Smooth muscle cell (in vitro differentiated cells): ENCODE measurements at regions not wholly inside any gene's neighbourhood (a gene's known extent, or its start where the extent isn't known, plus 50 kb on each side); places are given as distances from the start of the nearest gene placed in this dataset.

ENCODE experiments used
- DNase-seq: peaks from one replicate; lab custom pipeline; 2025; ENCODE audit not compliant: unreplicated experiment; lab: John Stamatoyannopoulos, UW
- H2AFZ ChIP-seq: fragments of 200-600 bp; sonication (generic); 2 replicates; pipeline ENCODE4 v1.6.0; 2016; ENCODE audit warnings: antibody characterized with exemption, low read depth, mild to moderate bottlenecking
- H3F3A ChIP-seq: fragments of 200-600 bp; sonication (generic); 2 replicates; pipeline ENCODE4 v1.6.0; 2017; ENCODE audit warnings: antibody characterized with exemption, low read depth
- H3K27ac ChIP-seq: fragments of 200-600 bp; sonication (generic); 2 replicates; pipeline ENCODE4 v1.5.1; 2016; ENCODE audit warnings: low read depth, mild to moderate bottlenecking
- H3K27me3 ChIP-seq: fragments of 200-600 bp; sonication (generic); 2 replicates; pipeline ENCODE4 v1.6.1; 2016; ENCODE audit warnings: low read depth, mild to moderate bottlenecking
- H3K36me3 ChIP-seq: fragments of 200-600 bp; sonication (generic); 2 replicates; pipeline ENCODE4 v1.5.1; 2016; ENCODE audit warnings: low read depth
- H3K4me1 ChIP-seq: fragments of 200-600 bp; sonication (generic); 2 replicates; pipeline ENCODE4 v1.5.1; 2016; ENCODE audit warnings: low read depth
- H3K4me2 ChIP-seq: fragments of 200-600 bp; sonication (generic); 2 replicates; pipeline ENCODE4 v1.6.0; 2016; ENCODE audit warnings: mild to moderate bottlenecking
- H3K4me3 ChIP-seq: fragments of 200-600 bp; sonication (generic); 2 replicates; pipeline ENCODE4 v1.5.1; 2016; ENCODE audit warnings: mild to moderate bottlenecking
- H3K79me2 ChIP-seq: fragments of 200-600 bp; sonication (generic); 2 replicates; pipeline ENCODE4 v1.6.0; 2016; ENCODE audit warnings: low read depth, mild to moderate bottlenecking
- H3K9ac ChIP-seq: fragments of 200-600 bp; sonication (generic); 2 replicates; pipeline ENCODE4 v1.6.0; 2016; ENCODE audit warnings: low read depth
- H3K9me3 ChIP-seq: fragments of 200-600 bp; sonication (generic); replicated peaks from 2 replicates; pipeline ENCODE4 v1.5.1; 2016; ENCODE audit warnings: low read depth
- H4K20me1 ChIP-seq: fragments of 200-600 bp; sonication (generic); 2 replicates; pipeline ENCODE4 v1.6.0; 2016; ENCODE audit warnings: low read depth
- CTCF ChIP-seq: fragments of 200-600 bp; sonication (generic); IDR thresholded peaks from 2 replicates; pipeline ENCODE4 v1.5.1; 2017; ENCODE audit warnings: borderline replicate concordance, mild to moderate bottlenecking, antibody characterized with exemption; ENCODE audit not compliant: insufficient read depth, poor library complexity, severe bottlenecking
- WGBS: methylation state at CpG from one replicate; pipeline ENCODE4 v1.1.7; 2016; ENCODE audit warnings: low lambda C conversion rate; 5-methylcytosine and 5-hydroxymethylcytosine counted together

GRCh38 chr6:19734061-19734460, 103.1 kb upstream of the ID4 start:
- H3K79me2 ChIP-seq, result no peaks in the 10 kb centered on the region
- no peaks in the 10 kb centered on the region for H3F3A ChIP-seq
- H3K27me3 ChIP-seq, result no peaks in the 10 kb centered on the region
- H3K27ac ChIP-seq, result no peak overlapping the region
- H2AFZ ChIP-seq, result no peak overlapping the region
- H4K20me1 ChIP-seq, result no peaks in the 10 kb centered on the region
- no peak for DNase-seq
- no peak for TF ChIP-seq CTCF
- WGBS, result 92% methylated on average over 15 of the region's 15 CpGs
- H3K36me3 ChIP-seq, result no peaks in the 10 kb centered on the region
- H3K9me3 ChIP-seq, result no peaks in the 10 kb centered on the region
- peaks cover 11% of the 10 kb centered on the region for H3K4me1 ChIP-seq
- no peak overlapping the region for H3K4me3 ChIP-seq
- H3K9ac ChIP-seq, result no peak overlapping the region
- no peak overlapping the region for H3K4me2 ChIP-seq

GRCh38 chr6:19734519-19734918, 102.7 kb upstream of the ID4 start:
- Histone ChIP-seq H3K79me2 (no peaks in the 10 kb centered on the region), H4K20me1 (no peaks in the 10 kb centered on the region), H3K27ac (no peak overlapping the region), H3K9ac (no peak overlapping the region), H3K4me1 (peaks cover 11% of the 10 kb centered on the region), H3K9me3 (no peaks in the 10 kb centered on the region), H3K4me2 (no peak overlapping the region), H3F3A (no peaks in the 10 kb centered on the region), H3K36me3 (no peaks in the 10 kb centered on the region), H3K4me3 (no peak overlapping the region), H2AFZ (no peak overlapping the region), H3K27me3 (no peaks in the 10 kb centered on the region)
- 67% methylated on average over 2 of the region's 2 CpGs for WGBS
- DNase-seq, result no peak
- TF ChIP-seq CTCF, result no peak

GRCh38 chr6:19736066-19736465, 101.1 kb upstream of the ID4 start:
- Histone ChIP-seq H3K4me1 (peaks cover 11% of the 10 kb centered on the region), H2AFZ (no peak overlapping the region), H3K4me3 (no peak overlapping the region), H3K27ac (no peak overlapping the region), H3K4me2 (no peak overlapping the region), H3K9ac (no peak overlapping the region), H4K20me1 (no peaks in the 10 kb centered on the region), H3K79me2 (no peaks in the 10 kb centered on the region), H3F3A (no peaks in the 10 kb centered on the region), H3K9me3 (no peaks in the 10 kb centered on the region), H3K27me3 (no peaks in the 10 kb centered on the region), H3K36me3 (no peaks in the 10 kb centered on the region)
- no peak for DNase-seq
- 62% methylated on average over 4 of the region's 4 CpGs for WGBS
- no peak for TF ChIP-seq CTCF

- H3K4me2 ChIP-seq, result no peak overlapping the region
- no peak overlapping the region for H2AFZ ChIP-seq
- H3K9ac ChIP-seq, result no peak overlapping the region
- no peaks in the 10 kb centered on the region for H3K27me3 ChIP-seq
- no peak overlapping the region for H3K4me3 ChIP-seq
- DNase-seq, result no peak
- peaks cover 11% of the 10 kb centered on the region for H3K4me1 ChIP-seq
- H3K9me3 ChIP-seq, result no peaks in the 10 kb centered on the region
- no peaks in the 10 kb centered on the region for H4K20me1 ChIP-seq
- H3F3A ChIP-seq, result no peaks in the 10 kb centered on the region
- no peak overlapping the region for H3K27ac ChIP-seq
- no peaks in the 10 kb centered on the region for H3K36me3 ChIP-seq
- no peaks in the 10 kb centered on the region for H3K79me2 ChIP-seq
- no peak for TF ChIP-seq CTCF
- WGBS, result 95% methylated on average over 1 of the region's 1 CpG
Measured at GRCh38 chr6:19738010-19738409, 99.2 kb upstream of the ID4 start.
